HepG2 (cell line): ENCODE measurements at regions not wholly inside any gene's neighbourhood (a gene's known extent, or its start where the extent isn't known, plus 50 kb on each side); places are given as distances from the start of the nearest gene placed in this dataset.

Experiments
- ATAC-seq: fragments of 200-7000 bp; cut with Tn5 transposase; 3 replicates; pipeline ENCODE4 v1.9.1; 2020; ENCODE audit warnings: mild to moderate bottlenecking, moderate library complexity
- BruUV-seq: library from RNA; stranded (reverse); fragments of 400-500 nt; replicated peaks from 2 replicates; lab custom pipeline; 2021; lab: Mats Ljungman, UMichigan
- CTCF ChIA-PET: fragments of 300-600 bp; formaldehyde crosslinking; extraction: SDS; loops from one replicate; lab custom pipeline; 2021; ENCODE audit warnings: low total read pairs, inconsistent platforms, low intra/inter-chr PET ratio; lab: Yijun Ruan, JAX
- POLR2A ChIA-PET: fragments of 350-600 bp; sonication (Branson Sonifier 250); formaldehyde crosslinking; loops from one replicate; lab custom pipeline; 2020; ENCODE audit warnings: antibody characterized with exemption, inconsistent platforms; lab: Yijun Ruan, JAX
- DNase-seq: peaks from one replicate; pipeline ENCODE4 v3.0.0-alpha.2; 2015; ENCODE audit warnings: low spot score
- FAIRE-seq: peaks from 3 replicates; lab custom pipeline; 2011; peaks lifted over from hg19 to GRCh38; lab: Jason Lieb, UNC
- H2AFZ ChIP-seq: one replicate; pipeline ENCODE4 v1.6.1; 2011; ENCODE audit warnings: low read length, inconsistent platforms
- H3K27ac ChIP-seq: fragments of 300-600 bp; 3 replicates; pipeline ENCODE4 v1.8.0; 2011; ENCODE audit warnings: mixed run types, mild to moderate bottlenecking, mixed read lengths, low read length, inconsistent platforms; ENCODE audit not compliant: insufficient read depth; ENCODE audit errors: extremely low read length
- H3K27me3 ChIP-seq, 2 experiments: fragments of 200-600 bp in 1 of 2; 2 replicates in 1 of 2; 3 replicates in 1 of 2; pipeline versions ENCODE4 v1.6.0 to v1.8.0; 2011; ENCODE audit warnings: low read length in 2 of 2, mild to moderate bottlenecking in 2 of 2, moderate library complexity in 2 of 2, inconsistent platforms in 1 of 2; ENCODE audit not compliant: insufficient read depth in 2 of 2, control insufficient read depth in 1 of 2
- H3K36me3 ChIP-seq, 2 experiments: fragments of 200-600 bp in 1 of 2; replicated peaks in 1 of 2; 2 replicates in 1 of 2; 3 replicates in 1 of 2; pipeline versions ENCODE4 v1.5.1 to v1.8.0; 2011; ENCODE audit warnings: low read length in 2 of 2, inconsistent platforms in 1 of 2; ENCODE audit not compliant: insufficient read depth in 2 of 2, control insufficient read depth in 1 of 2
- H3K4me1 ChIP-seq: 2 replicates; pipeline ENCODE4 v1.5.1; 2012; ENCODE audit warnings: low read length, inconsistent platforms; ENCODE audit not compliant: insufficient read depth
- H3K4me2 ChIP-seq: 2 replicates; pipeline ENCODE4 v1.6.0; 2011; ENCODE audit warnings: low read depth, low read length, inconsistent platforms
- H3K4me3 ChIP-seq, 3 experiments: fragments of 200-600 bp in 1 of 3; sonication (generic), shearing (Covaris generic) in 1 of 3; replicated peaks in 1 of 3; 2 replicates each; pipeline ENCODE4 v1.5.1; 2011 to 2016; ENCODE audit warnings: low read length in 3 of 3, inconsistent platforms in 2 of 3, low read depth in 2 of 3, mild to moderate bottlenecking in 2 of 3, control low read depth in 1 of 3, mixed read lengths in 1 of 3; ENCODE audit not compliant: insufficient read depth in 1 of 3
- H3K79me2 ChIP-seq: one replicate; pipeline ENCODE4 v1.6.1; 2011; ENCODE audit warnings: low read length, inconsistent platforms; ENCODE audit not compliant: insufficient read depth
- H3K9ac ChIP-seq: 2 replicates; pipeline ENCODE4 v1.6.0; 2011; ENCODE audit warnings: mild to moderate bottlenecking, low read depth, low read length, inconsistent platforms; ENCODE audit not compliant: insufficient read depth
- H3K9me3 ChIP-seq: 2 replicates; pipeline ENCODE4 v1.5.1; 2012; ENCODE audit warnings: mild to moderate bottlenecking, low read length
- H4K20me1 ChIP-seq: 2 replicates; pipeline ENCODE4 v1.6.0; 2011; ENCODE audit warnings: inconsistent platforms, mild to moderate bottlenecking, low read length, moderate library complexity; ENCODE audit not compliant: insufficient read depth
- DR1 ChIP-seq: sonication (generic); formaldehyde crosslinking; IDR thresholded peaks from 2 replicates; pipeline ENCODE4 v1.8.0; 2021; ENCODE audit warnings: mild to moderate bottlenecking, missing genetic modification reagents, inconsistent platforms
- HES4 ChIP-seq: sonication (generic); formaldehyde crosslinking; IDR thresholded peaks from 2 replicates; pipeline ENCODE4 v1.9.0; 2021; ENCODE audit warnings: mild to moderate bottlenecking, missing genetic modification reagents, borderline replicate concordance
- KLF11 ChIP-seq: IDR thresholded peaks from 2 replicates; pipeline ENCODE4 v1.6.1; 2016; ENCODE audit warnings: missing compliant biosample characterization
- SMAD1 ChIP-seq: sonication (generic); formaldehyde crosslinking; IDR thresholded peaks from 2 replicates; pipeline ENCODE4 v1.4.0; 2020; ENCODE audit warnings: missing genetic modification reagents, low read depth, mild to moderate bottlenecking, borderline replicate concordance
- ZNF335 ChIP-seq: sonication (generic); formaldehyde crosslinking; IDR thresholded peaks from 2 replicates; pipeline ENCODE4 v1.4.0; 2020; ENCODE audit warnings: missing genetic modification reagents
- ZNF572 ChIP-seq: sonication (generic); formaldehyde crosslinking; IDR thresholded peaks from 2 replicates; pipeline ENCODE4 v1.5.1; 2020; ENCODE audit warnings: mild to moderate bottlenecking, missing genetic modification reagents
- ZSCAN25 ChIP-seq: sonication (generic); formaldehyde crosslinking; IDR thresholded peaks from 2 replicates; pipeline ENCODE4 v1.8.0; 2022; ENCODE audit warnings: mild to moderate bottlenecking, missing genetic modification reagents
- WGBS: methylation state at CpG from one replicate; pipeline ENCODE4 v1.1.6; 2017; ENCODE audit warnings: low lambda C conversion rate; 5-methylcytosine and 5-hydroxymethylcytosine counted together
- in situ Hi-C: cut with HindIII; loops from 2 replicates; pipeline ENCODE4 v1.10.0; 2017; ENCODE audit warnings: low pct_unique_long_range_greater_than_20kb; ENCODE audit not compliant: extremely low pct_ligation_motif_present
- intact Hi-C: fragments of 100-400 bp; cut with micrococcal nuclease; formaldehyde crosslinking; loops from one replicate; pipeline ENCODE4 v1.10.0; 2022; ENCODE audit not compliant: unreplicated experiment
- TF ChIP-seq, protein P1 (sequence below): fragments of 450-650 bp; IDR thresholded peaks from 2 replicates; pipeline ENCODE4 v1.6.1; 2017
- TF ChIP-seq, protein P2 (sequence below): sonication (generic); formaldehyde crosslinking; IDR thresholded peaks from 2 replicates; pipeline ENCODE4 v1.8.1; 2022; ENCODE audit warnings: low read depth, mild to moderate bottlenecking, missing genetic modification reagents
- TF ChIP-seq, protein P3 (sequence below): sonication (generic); formaldehyde crosslinking; IDR thresholded peaks from 2 replicates; pipeline ENCODE4 v1.5.1; 2020; ENCODE audit warnings: mild to moderate bottlenecking, missing genetic modification reagents, moderate library complexity
- TF ChIP-seq, protein P4 (sequence below): sonication (generic); formaldehyde crosslinking; IDR thresholded peaks from 2 replicates; pipeline ENCODE4 v1.5.1; 2020; ENCODE audit warnings: missing genetic modification reagents, mild to moderate bottlenecking, borderline replicate concordance
- TF ChIP-seq, protein P5 (sequence below): sonication (generic); formaldehyde crosslinking; IDR thresholded peaks from 2 replicates; pipeline ENCODE4 v1.5.0; 2020; ENCODE audit warnings: missing genetic modification reagents
- TF ChIP-seq, protein P6 (sequence below): IDR thresholded peaks from 2 replicates; pipeline ENCODE4 v1.6.1; 2016; ENCODE audit warnings: low read depth, control low read depth

DNA sequence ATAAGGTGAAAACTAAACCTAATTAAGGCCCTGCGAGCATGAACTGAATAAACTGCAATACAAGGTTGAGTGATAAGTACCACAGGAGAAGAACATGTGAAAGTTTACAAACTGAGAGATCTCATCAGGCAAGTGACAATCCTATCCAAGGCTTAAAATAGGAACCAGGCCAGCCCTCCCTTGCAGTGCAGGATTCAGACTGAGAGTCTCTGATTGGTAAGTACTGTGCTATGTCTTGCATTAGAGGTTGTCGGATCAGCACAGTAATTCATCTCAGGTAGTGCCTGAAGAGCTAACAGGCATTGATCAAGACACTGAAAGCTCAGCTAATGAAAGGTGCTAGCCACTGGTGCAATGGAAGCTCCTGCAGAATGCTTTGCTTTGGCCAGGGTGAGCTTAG lies 801.7 kb upstream of the ID2 start:
- H3K27me3 ChIP-seq, result no peaks in the 10 kb centered on the region
- intact Hi-C loops, result no loop called here
- no peak for DNase-seq
- TF ChIP-seq ZSCAN25 (CRISPR knock-in tag), result no peak
- no peak for TF ChIP-seq HES4
- TF ChIP-seq, protein P1, sequence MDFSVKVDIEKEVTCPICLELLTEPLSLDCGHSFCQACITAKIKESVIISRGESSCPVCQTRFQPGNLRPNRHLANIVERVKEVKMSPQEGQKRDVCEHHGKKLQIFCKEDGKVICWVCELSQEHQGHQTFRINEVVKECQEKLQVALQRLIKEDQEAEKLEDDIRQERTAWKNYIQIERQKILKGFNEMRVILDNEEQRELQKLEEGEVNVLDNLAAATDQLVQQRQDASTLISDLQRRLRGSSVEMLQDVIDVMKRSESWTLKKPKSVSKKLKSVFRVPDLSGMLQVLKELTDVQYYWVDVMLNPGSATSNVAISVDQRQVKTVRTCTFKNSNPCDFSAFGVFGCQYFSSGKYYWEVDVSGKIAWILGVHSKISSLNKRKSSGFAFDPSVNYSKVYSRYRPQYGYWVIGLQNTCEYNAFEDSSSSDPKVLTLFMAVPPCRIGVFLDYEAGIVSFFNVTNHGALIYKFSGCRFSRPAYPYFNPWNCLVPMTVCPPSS, result no peak
- TF ChIP-seq, protein P2, sequence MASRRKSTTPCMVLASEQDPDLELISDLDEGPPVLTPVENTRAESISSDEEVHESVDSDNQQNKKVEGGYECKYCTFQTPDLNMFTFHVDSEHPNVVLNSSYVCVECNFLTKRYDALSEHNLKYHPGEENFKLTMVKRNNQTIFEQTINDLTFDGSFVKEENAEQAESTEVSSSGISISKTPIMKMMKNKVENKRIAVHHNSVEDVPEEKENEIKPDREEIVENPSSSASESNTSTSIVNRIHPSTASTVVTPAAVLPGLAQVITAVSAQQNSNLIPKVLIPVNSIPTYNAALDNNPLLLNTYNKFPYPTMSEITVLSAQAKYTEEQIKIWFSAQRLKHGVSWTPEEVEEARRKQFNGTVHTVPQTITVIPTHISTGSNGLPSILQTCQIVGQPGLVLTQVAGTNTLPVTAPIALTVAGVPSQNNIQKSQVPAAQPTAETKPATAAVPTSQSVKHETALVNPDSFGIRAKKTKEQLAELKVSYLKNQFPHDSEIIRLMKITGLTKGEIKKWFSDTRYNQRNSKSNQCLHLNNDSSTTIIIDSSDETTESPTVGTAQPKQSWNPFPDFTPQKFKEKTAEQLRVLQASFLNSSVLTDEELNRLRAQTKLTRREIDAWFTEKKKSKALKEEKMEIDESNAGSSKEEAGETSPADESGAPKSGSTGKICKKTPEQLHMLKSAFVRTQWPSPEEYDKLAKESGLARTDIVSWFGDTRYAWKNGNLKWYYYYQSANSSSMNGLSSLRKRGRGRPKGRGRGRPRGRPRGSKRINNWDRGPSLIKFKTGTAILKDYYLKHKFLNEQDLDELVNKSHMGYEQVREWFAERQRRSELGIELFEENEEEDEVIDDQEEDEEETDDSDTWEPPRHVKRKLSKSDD (CRISPR knock-in tag), result no peak
- no peak for TF ChIP-seq ZNF572 (CRISPR knock-in tag)
- TF ChIP-seq, protein P3, sequence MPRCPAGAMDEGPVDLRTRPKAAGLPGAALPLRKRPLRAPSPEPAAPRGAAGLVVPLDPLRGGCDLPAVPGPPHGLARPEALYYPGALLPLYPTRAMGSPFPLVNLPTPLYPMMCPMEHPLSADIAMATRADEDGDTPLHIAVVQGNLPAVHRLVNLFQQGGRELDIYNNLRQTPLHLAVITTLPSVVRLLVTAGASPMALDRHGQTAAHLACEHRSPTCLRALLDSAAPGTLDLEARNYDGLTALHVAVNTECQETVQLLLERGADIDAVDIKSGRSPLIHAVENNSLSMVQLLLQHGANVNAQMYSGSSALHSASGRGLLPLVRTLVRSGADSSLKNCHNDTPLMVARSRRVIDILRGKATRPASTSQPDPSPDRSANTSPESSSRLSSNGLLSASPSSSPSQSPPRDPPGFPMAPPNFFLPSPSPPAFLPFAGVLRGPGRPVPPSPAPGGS (CRISPR knock-in tag), result no peak
- TF ChIP-seq, protein P4, sequence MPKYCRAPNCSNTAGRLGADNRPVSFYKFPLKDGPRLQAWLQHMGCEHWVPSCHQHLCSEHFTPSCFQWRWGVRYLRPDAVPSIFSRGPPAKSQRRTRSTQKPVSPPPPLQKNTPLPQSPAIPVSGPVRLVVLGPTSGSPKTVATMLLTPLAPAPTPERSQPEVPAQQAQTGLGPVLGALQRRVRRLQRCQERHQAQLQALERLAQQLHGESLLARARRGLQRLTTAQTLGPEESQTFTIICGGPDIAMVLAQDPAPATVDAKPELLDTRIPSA, result no peak
- no peak for TF ChIP-seq DR1 (CRISPR knock-in tag)
- TF ChIP-seq, protein P5, sequence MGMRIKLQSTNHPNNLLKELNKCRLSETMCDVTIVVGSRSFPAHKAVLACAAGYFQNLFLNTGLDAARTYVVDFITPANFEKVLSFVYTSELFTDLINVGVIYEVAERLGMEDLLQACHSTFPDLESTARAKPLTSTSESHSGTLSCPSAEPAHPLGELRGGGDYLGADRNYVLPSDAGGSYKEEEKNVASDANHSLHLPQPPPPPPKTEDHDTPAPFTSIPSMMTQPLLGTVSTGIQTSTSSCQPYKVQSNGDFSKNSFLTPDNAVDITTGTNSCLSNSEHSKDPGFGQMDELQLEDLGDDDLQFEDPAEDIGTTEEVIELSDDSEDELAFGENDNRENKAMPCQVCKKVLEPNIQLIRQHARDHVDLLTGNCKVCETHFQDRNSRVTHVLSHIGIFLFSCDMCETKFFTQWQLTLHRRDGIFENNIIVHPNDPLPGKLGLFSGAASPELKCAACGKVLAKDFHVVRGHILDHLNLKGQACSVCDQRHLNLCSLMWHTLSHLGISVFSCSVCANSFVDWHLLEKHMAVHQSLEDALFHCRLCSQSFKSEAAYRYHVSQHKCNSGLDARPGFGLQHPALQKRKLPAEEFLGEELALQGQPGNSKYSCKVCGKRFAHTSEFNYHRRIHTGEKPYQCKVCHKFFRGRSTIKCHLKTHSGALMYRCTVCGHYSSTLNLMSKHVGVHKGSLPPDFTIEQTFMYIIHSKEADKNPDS (CRISPR knock-in tag), result no peak
- no peak for TF ChIP-seq SMAD1 (CRISPR knock-in tag)
- no peak for TF ChIP-seq KLF11
- TF ChIP-seq ZNF335, result no peak
- TF ChIP-seq, protein P6, sequence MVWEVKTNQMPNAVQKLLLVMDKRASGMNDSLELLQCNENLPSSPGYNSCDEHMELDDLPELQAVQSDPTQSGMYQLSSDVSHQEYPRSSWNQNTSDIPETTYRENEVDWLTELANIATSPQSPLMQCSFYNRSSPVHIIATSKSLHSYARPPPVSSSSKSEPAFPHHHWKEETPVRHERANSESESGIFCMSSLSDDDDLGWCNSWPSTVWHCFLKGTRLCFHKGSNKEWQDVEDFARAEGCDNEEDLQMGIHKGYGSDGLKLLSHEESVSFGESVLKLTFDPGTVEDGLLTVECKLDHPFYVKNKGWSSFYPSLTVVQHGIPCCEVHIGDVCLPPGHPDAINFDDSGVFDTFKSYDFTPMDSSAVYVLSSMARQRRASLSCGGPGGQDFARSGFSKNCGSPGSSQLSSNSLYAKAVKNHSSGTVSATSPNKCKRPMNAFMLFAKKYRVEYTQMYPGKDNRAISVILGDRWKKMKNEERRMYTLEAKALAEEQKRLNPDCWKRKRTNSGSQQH (CRISPR knock-in tag), result no peak

More for the DNA sequence above, 801.7 kb upstream of the ID2 start:
- H3K4me3 ChIP-seq, result no peak overlapping the region
- H3K36me3 ChIP-seq, result no peaks in the 10 kb centered on the region
- no peaks in the 10 kb centered on the region for H3K9me3 ChIP-seq
- no peak overlapping the region for H3K27ac ChIP-seq
- CTCF ChIA-PET, result no interaction called here
- no peaks in the 10 kb centered on the region for H4K20me1 ChIP-seq
- no peak for FAIRE-seq
- 61% methylated on average over 2 of the region's 2 CpGs for WGBS
- no peak overlapping the region for H3K4me2 ChIP-seq
- BruUV-seq, result no TSS peak
- H2AFZ ChIP-seq, result no peak overlapping the region
- H3K4me1 ChIP-seq, result no peaks in the 10 kb centered on the region
- in situ Hi-C loops, result no loop called here
- no peak overlapping the region for H3K9ac ChIP-seq
- H3K79me2 ChIP-seq, result no peaks in the 10 kb centered on the region
- POLR2A ChIA-PET, result no interaction called here
- no peak for ATAC-seq
